Esophagus muscularis mucosa (tissue), 3 donors: ENCODE measurements at regions not wholly inside any gene's neighbourhood (a gene's known extent, or its start where the extent isn't known, plus 50 kb on each side); places are given as distances from the start of the nearest gene placed in this dataset.

Experiments
- POLR2A ChIP-seq: fragments of 450-650 bp; IDR thresholded peaks from one replicate; pipeline ENCODE4 v1.6.1; 2017; ENCODE audit warnings: antibody characterized with exemption, moderate library complexity, mild to moderate bottlenecking, low read depth
- TF ChIP-seq, protein P1 (sequence below), 3 experiments: fragments of 200-600 bp in 2 of 3; fragments of 450-650 bp in 1 of 3; sonication (generic) in 2 of 3; IDR thresholded peaks; one replicate each; pipeline ENCODE4 v1.5.1; 2017 to 2019; ENCODE audit warnings: antibody characterized with exemption in 3 of 3, mild to moderate bottlenecking in 2 of 3, moderate library complexity in 1 of 3

DNA sequence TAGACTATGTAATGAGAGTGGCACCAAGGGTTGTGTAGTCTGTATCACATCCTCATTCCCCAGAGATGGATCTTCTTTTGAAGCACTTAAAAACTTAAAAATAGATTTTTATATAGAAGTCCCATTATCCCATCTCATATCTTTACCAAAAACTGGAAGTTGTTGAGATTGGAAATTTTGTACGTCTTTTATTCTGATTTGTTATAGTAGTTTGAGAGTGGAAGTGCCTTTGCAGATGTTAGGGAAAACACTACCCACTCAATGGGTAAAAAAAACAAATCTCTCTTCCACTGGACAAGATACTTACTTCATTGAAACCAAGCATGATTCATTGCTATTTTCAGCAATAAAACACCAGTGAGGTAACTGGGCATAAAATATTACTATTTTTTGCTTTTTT lies 184.4 kb downstream of the MACC1 start:
- TF ChIP-seq POLR2A = no peak
- TF ChIP-seq, protein P1, sequence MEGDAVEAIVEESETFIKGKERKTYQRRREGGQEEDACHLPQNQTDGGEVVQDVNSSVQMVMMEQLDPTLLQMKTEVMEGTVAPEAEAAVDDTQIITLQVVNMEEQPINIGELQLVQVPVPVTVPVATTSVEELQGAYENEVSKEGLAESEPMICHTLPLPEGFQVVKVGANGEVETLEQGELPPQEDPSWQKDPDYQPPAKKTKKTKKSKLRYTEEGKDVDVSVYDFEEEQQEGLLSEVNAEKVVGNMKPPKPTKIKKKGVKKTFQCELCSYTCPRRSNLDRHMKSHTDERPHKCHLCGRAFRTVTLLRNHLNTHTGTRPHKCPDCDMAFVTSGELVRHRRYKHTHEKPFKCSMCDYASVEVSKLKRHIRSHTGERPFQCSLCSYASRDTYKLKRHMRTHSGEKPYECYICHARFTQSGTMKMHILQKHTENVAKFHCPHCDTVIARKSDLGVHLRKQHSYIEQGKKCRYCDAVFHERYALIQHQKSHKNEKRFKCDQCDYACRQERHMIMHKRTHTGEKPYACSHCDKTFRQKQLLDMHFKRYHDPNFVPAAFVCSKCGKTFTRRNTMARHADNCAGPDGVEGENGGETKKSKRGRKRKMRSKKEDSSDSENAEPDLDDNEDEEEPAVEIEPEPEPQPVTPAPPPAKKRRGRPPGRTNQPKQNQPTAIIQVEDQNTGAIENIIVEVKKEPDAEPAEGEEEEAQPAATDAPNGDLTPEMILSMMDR (IDR thresholded peaks at IDR 0.05) = no peak
